ENCODE measurements at regions not wholly inside any gene's neighbourhood (a gene's known extent, or its start where the extent isn't known, plus 50 kb on each side); places are given as distances from the start of the nearest gene placed in this dataset.
"Not testable (repeated sequence)": the region's sequence is repeated elsewhere in the genome, so short reads cannot be mapped to it uniquely, and the experiment has no call there.

DNA sequence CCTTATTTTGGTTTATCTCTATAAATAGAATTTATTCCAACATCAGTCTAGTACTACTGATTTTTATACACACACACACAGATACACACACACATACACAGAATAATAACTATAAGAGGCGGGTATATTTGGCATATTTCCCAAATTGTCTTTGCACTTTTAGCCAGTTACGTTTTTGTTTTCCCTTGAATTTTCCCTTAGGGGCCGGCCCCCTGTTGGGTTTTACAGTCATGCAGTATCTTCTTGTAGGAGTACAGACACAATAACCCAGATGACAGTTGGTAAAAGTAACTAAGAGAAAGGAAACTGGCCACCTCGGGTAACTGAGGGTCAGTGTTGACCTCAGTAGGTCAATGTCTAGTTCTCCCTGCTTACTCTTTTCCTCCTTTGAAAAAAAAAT is 50.9 kb downstream of the DISP1 start:
- no peak for DNase-seq

DNA sequence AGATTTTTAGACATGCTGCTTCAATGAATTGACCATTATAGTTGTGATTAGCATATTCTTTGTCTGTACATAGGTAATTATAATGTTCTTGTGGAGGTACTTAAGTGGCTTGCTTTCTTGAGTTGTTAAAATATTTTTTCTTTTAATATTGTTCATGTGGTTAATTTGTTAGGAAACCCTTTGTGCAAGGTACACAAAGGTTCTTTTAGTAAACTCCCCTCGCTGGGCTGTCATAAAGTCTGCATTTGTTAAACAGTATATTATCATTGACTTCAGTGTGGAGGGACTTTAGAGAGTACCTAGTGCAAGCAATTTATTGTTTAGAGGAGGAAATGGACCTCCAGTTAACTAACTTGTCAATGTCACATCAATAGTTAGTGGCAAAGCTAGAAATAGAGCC is 52.5 kb downstream of the DISP1 start:
- no peak for DNase-seq

DNA sequence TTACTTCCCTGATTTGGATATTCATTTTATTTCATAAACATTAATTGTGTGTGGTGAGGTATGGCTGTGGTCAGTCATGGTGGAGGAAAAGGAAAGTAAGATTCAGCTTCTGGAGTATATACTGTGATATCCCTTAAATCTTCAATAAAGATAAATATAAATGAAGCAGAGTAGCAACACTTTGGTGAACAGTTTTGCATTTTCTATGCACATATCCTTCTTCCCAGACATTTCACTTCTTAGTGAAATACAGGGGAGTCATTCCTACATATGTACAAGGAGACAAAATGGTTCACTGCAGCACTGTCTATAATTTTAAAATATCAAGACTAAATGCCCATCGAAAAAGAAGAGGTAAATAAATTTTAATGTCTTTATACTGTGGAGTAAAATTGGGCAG is 61.3 kb downstream of the DISP1 start:
- DNase-seq: no peak

DNA sequence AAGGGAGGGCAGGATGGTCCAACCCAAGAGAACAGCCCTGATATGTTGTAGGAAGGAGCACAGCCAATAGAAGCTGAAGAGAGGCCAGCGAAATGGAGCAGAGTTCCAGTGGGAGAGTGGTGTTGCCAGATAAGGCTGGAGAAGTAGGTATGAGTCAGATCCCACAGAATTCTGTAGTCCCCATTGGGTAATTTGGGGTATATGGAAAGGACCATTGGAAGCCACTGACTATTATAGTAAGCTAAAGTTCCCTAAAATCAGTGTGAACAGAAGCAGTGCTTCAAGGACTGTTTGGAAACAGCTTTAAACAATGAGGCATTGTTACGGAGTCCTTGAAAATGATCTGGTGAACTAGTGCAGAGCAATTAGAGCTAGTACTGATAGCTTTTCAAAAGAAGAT is 63.0 kb downstream of the DISP1 start:
- no peak for DNase-seq

DNA sequence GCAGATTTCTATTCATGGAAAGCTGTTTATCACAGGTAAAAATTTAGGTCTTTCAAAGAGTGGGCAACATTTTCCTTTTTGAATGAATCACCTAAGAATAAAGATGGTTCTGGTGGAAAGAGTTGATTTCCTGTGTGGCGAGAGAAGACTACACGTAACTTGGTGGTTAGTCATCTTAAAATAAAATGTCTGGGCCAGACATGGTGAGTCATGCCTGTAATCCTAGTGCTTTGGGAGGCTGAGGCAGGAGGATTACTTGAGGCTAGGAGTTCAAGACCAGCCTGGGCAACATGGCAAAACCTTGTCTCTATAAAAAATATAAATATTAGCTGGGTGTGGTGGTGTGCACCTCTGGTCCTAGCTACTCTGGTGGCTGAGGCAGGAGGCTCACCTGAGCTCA is 65.7 kb downstream of the DISP1 start:
- no peak for DNase-seq

DNA sequence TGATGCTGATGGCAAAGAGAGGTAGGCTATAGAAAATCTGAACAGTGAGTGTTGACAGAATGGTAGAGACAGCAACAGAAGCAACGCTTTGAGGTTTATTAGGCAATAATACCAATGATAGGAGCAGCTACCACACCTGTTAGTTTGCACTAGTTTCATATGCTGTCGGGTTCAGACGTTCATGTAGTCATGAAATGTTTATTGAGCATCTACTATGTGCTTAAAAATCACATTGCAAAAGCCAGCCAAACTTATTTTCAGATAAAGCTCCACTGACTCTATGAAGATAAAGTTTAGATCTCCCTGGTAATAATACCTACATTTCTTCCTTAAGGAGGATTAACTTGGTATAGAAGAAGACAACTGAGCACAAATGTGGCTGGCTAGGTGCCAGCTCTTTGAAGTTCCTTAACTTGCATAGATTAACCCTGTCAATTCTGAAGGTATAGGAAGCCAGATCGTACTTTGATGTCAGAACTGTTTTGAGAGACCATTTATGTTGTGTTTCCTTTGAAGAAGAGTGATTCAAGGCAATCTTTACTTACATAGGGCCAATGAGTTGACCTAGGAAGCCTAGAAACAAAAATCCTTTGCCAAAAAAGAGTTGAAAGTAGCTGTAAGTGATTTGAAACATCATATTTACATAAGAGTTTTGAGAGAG is 71.5 kb downstream of the DISP1 start:
- DNase-seq: no peak

DNA sequence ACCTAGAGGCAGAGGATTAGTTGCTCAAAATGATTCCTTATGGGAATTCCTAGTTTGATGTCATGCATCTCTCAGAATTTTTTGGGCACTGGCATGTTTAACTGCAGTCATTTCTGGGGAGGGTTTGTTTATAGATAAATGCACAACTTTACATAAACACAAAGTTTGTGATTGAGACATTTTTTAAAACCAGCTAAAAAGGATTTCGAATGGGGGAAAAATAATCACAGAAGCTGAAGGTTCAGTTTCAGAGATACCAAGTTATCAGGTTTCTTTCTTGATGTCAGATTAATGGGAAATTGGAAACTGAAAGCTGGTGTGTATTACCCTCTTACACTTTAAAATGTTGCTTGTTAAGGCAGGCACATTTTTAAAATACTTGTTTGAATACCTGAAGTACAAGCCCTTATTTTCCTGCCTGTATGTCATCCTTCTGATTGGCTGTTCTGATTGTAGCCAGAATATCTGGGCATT is 72.1 kb downstream of the DISP1 start:
- DNase-seq: no peak

DNA sequence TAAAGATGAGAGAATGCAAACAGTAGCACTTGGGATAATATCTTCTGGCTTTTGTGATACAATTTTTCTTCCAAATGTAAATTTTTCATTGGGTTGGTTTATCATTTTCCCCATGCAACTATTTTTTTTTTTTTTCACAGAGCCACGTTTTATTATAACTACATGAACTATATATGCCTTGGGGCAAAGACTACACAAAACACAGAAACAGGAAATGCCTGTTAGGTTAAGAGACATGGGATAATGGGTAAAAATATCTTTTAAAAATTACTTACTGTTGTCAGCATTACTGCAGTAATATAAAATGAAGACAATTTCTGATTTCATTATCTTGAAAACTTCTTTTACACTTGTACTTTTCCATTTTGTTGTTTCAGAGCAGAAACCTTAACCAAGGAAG is 74.6 kb downstream of the DISP1 start:
- no peak for DNase-seq

DNA sequence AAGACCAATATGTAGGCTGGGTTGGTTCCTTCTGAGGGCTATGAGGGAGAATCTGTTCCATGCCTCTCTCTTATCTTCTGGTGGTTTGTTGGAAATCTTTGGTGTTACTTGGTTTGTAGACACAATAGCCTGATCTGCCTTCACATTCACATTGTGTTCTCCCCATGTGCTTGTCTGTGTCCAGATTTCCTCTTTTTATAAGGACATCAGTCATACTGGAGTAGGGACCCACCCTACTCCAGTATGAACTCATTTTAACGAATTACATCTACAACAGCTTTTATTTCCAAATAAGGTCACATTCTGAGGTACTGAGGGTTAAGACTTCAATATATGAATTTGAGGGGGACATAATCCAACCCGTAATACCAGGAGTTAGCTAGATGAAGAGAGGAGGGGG is 75.9 kb downstream of the DISP1 start:
- no peak for DNase-seq

DNA sequence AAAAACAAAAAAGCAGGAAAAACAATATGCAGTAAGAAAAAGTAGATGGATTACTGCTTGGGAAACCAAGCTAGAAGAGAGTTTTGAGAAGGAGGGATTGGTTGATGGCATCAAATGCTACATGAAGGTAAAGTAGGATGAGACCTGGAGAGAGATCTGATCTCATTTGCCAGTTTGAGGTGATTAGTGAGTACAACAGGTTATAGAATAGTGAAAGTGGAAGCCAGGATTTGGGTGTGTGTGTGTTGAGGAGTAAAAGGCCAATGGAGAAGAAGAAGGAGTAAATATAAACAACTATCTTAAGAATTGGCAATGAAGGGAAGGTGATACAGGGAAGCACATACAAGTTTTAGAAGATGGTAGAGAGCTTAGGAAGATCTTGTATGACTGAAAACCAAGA is 76.7 kb downstream of the DISP1 start:
- no peak for DNase-seq

DNA sequence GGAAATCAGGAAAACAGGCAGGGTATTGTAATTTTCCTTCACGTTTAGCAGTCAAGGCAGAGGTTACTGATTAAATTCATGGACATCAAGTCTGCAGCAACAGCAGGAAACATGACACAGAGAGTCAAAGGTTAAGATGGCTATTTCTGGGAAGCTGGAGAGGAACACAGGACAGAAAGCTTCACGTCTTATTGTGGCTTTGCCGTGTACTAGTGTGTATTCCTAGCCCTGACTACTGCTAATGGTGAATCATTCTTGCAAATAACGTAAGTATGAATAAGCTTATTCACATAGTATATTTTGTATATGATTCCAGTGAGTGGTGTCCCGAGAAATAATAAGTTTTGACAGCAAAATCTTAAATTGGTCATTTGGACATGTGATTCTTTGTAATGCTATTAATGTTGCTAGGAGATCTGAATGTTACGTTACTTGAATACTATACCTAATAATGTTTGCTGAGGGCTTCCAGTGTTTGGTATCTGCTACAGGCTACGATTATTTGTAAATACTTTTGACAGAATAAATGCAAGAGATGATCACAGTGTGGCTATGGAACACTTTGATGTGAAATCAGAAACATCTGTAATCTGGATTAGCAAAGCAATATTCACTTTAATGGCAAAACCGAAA is 77.4 kb downstream of the DISP1 start:
- DNase-seq: no peak

DNA sequence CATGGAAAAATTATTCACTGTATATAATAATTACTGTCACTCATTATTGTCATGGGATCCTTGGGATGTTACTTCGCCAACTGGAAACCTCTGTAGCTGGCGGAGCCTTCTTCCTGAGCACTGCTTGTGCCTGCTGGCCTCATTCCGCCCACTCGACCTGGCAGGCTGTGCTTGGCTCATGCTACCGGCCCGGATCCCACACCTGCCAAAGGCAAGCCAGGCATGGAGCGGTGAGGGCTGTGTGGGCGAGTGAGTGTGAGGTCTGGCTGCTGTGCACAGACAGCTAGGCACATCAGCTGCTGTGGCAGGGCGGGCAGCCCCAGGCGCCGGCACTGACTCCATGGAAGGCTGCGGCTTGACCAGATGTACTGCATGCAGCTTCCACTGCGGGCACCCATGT is 78.4 kb downstream of the DISP1 start:
- no peak for DNase-seq

DNA sequence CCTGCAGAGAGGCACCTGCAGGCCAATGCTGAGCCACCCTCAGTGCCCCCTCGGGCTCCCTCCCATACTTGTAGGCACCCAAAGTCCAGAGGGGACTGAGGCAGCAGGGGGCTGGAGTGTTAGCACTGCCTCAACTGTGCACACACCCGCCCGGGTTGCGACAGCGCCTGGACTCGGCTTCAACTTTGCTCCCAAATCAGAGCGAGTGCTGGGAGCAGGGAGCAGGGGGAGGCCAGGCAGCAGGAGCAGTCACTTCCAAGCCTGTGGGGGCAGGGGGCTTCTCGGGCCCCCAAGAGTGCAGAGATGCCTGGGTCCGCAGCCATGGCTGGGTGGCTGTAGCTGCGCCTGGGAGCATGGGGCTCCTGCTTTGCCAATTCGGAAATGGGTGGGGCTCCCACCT is 79.5 kb downstream of the DISP1 start:
- no peak for DNase-seq

DNA sequence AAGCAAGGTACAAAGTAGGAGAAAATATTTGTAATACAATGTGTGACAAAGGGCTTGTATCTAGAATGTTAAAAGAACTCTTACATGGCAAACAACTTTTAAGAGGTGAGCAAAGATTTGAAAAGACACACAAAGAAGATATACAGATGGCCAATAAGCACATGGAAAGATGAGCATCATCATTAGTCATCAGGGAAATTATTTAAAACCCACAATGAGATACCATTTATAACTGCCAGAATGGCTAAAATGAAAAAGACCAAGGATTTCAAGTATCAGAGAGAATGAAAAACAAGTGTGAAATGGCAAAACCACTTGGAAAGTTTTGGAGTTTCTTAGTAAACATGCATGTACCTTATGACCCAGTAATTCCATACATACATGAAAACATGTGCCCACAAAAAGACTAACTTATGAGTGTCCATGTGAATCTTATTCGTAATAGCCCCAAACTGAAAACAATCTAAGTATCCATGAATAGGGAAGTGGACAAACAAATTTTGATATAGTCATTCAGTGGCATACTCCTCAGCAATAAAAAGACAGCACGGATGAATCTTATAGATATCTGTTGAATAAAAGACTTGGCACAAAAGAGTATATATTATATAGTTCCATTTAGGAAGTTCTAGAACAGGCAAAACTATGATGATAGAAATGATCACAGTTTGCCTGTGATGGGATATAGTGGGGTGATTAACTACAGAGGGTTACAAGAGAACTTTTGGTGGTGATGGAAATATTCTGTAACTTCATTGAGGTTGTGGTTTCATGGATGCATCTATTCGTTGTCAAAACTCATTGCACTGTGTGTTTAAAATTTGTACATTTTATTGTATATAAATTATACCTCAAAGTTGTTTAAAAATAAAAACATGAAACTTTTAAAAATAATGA is 82.0 kb downstream of the DISP1 start:
- no peak for DNase-seq

DNA sequence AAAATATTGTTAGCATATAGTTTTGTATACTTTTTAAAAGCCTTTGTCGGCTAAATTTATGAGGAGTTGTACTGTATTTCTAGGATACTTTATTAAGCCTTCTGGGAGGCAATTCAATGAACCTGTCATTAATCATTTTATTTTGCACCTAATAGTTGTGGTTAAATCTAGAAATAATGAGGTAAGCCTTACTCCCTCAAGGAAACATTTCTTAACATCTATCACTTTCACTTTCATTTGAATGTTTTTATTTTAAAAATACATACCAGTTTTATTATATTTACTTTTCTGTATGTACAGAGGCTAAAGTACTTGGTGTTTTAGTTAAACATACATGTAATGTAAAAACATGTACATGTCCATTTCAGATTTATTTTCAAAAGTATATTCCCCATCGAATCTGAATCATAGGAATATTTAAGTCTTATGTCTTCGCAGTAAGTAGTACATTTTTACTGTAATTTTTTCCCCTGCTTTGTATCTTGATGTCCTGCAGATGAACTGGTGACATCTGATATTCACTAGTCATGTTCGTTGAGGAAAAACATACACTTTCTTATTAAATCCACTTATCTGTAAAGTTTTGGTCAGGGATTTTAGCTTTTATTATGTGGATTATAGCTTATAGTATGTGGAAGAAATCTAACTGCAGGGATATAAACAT is 82.8 kb downstream of the DISP1 start:
- no peak for DNase-seq

DNA sequence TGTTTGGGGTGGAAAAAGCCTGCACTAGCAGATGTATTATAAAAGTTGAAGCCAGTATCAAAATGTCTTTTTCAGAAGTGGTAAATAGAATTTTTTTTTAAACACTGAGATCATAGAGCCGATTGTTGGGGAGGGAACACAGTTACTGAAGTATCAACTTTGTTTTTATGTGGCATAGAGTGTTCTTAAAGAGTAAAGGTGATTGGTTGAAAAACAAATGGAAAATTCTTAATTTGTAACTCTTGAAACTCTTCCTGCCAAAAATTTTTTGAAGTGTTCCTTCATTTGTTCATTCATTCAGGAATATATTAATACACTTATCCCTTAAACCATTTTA is 83.3 kb downstream of the DISP1 start:
- no peak for DNase-seq

DNA sequence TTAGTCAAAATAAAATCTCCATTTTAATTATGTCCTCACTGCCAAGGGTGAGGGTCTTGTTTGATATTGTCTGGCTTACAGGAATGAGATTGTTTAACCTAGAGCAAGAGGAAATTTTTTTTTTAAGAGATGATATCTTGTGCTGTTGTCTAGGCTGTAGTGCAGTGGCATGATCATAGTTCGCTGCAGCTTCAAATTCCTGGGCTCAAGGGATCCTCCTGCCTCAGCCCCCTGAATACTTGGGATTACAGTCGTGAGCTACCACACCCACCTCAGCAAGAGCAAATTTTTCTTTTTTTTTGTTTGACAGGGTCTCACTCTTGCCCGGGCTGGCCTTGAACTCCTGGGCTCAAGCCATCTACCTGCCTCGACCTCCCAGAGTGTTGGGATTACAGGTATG is 84.6 kb downstream of the DISP1 start:
- no peak for DNase-seq

DNA sequence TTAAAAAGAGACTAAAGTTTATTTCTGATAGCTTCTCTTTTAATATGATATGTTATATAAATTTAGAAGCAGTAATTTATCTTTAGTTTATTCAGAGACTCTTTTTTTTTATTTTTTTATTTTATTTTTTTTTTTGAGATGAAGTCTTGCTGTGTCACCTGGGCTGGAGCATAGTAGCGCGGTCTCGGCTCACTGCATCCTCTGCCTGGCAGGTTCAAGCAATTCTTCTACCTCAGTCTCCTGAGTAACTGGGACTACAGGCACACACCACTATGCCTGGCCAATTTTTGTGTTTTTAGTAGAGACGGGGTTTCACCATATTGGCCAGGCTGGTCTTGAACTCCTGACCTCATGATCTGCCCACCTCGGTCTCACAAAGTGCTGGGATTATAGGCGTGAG is 89.6 kb downstream of the DISP1 start:
- DNase-seq: no peak

DNA sequence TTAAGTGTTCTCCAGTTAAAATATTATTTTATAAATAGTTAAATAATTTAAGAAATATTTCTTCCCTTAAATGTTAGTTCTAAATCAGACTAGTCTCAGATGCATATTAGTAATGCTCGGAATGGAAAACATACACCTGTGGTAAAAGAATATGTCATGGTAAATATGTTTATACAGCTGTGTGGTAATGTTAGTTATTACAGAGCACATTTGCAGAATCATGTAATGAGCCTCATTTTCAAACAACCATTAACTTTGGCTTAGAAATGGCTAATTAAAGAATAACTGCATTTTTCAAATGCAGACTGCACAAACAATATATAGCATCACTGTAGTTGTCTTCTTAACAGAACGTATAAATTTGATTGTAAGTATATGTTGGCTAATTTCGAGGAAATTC is 90.3 kb downstream of the DISP1 start:
- peak; percentile 92 for DNase-seq

DNA sequence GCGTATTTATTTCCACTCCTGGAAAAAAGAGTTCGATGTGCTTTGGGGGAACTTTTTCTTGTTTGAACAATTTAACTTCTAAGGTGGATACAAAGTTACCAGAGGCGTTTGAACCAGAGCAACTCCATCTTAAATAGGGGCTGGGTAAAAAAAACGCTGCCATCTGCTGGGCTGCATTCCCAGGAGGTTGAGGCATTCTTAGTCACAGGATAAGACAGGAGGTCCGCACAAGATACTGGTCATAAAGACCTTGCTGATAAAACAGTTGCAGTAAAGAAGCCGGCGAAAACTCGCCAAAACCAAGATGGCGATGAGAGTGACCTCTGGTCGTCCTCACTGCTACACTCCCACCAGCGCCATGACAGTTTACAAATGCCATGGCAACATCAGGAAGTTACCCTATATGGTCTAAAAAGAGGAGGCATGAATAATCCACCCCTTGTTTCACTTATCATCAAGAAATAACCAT is 91.5 kb downstream of the DISP1 start:
- DNase-seq: not testable (repeated sequence)

DNA sequence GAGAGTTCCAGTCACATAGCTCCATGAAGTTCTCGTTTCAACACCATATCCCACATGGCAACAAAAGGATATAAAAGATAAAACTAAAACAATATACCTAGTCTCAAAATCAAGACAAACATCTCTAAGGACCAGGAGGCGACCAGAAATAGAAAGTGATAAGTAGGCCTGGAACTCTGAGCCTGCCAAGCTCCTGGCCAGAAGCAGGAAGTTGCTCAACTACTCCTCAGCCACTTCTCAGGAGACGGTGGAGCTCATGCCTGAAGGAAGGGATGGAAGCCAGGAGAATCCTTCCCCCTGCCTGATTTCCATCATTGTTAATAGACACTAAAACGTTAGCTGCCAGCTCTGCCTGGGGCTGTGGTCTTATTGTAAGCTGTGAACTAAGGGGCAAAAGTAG is 94.7 kb downstream of the DISP1 start:
- DNase-seq: no peak

DNA sequence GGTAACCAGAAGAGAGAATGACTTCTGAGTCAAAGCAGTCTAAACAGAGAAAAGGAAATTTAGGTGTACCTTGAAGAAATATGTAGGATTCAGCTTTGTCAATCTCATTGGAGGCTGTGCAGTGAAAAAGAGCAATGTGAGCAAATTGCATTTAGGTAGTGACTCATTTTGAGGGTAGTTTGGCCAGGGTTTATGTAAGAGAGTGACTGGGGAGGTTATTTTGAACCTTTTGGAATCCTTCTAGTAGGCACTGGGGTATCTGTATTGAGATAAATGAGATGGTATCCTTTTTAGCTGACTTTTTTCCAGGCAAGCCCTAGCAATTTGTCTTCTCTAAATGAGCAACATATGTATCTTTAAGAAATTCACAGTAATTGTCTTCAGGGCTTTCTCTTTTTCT is 95.9 kb downstream of the DISP1 start:
- DNase-seq: no peak

DNA sequence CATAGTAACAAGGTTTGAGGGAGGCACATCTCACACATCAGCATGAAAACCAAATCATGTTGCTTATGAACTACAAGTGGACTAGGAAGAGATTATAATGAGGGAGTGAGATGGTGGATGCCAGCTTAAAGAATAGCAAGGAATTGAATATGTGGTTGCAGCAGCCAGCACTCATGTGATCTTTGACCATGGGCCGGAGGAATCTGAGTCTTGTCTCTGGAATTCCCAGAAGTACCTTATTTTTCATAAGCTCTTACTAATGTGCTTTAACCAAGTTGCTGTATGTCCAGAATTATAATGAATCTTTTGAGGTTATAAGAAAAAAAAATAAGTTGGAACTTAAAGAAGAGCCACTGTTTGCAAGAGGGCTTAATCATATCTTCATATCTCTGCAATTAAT is 97.0 kb downstream of the DISP1 start:
- no peak for DNase-seq

DNA sequence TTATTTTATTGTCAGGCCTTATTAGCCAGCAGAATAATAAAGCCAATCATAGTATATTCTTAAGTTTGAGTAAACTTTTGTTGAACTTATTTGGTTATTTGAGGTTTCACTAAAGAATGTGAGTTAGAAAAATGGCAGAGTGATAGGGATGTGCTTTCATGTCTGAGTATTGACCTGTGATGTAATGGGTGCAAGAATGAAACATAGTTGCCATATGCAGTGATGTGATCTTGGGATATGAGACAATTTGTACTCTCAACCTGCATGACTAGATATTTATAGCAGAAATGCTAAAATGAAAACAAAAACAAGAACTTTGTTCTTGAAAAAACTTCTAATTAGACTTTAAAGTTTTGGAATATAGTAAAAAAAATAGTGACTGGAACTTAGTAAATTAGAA is 97.9 kb downstream of the DISP1 start:
- no peak for DNase-seq
